Gastrocnemius medialis (tissue), 4 donors: ENCODE measurements at regions not wholly inside any gene's neighbourhood (a gene's known extent, or its start where the extent isn't known, plus 50 kb on each side); places are given as distances from the start of the nearest gene placed in this dataset.

Experiments
- CTCF ChIP-seq, 5 experiments: fragments of 450-650 bp in 3 of 5; fragments of 200-600 bp in 2 of 5; sonication (generic) in 2 of 5; IDR thresholded peaks in 4 of 5; conservative IDR thresholded peaks in 1 of 5; 1 replicate in 4 of 5; 2 replicates in 1 of 5; pipeline ENCODE4 v1.5.1; 2016 to 2019; ENCODE audit warnings: antibody characterized with exemption in 5 of 5, mild to moderate bottlenecking in 3 of 5, moderate library complexity in 3 of 5
- POLR2A ChIP-seq, 2 donors: fragments of 450-650 bp; IDR thresholded peaks; one replicate each; pipeline ENCODE4 v1.6.1; 2017; ENCODE audit warnings: antibody characterized with exemption in 2 of 2, mild to moderate bottlenecking in 2 of 2, moderate library complexity in 2 of 2

GRCh38 chr6:118751072-118751471 is 99.7 kb upstream of the CEP85L start:
- TF ChIP-seq CTCF (IDR thresholded peaks at IDR 0.05 in 4 of 5, conservative IDR thresholded peaks at IDR 0.05 in 1 of 5) (no peak), POLR2A (IDR thresholded peaks at IDR 0.05) (no peak)
